ENCODE measurements at regions not wholly inside any gene's neighbourhood (a gene's known extent, or its start where the extent isn't known, plus 50 kb on each side); places are given as distances from the start of the nearest gene placed in this dataset.

DNA sequence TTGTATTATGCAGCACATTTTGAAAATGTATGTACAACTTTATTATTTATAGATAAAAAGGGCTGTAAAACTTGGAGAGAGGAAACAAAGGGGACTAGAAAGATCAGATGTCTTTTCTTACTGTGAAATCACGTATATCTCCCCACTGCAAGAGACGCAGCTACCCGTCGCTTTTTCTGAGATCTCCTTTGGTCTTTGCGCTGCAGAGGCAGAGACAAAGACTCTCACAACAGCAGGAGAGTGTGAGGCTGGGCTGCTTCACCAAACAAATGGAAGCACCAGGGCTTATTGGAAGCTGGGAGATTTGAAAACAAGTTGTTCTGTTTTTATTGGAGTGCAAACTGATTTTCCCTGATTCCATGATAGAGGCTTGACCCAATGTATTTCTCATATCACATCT, 129.0 kb upstream of the PARD3B start:
- TF ChIP-seq CTCF (IDR thresholded peaks at IDR 0.05) (no peak), POLR2AphosphoS5 (IDR thresholded peaks at IDR 0.05) (no peak)
